Adrenal gland (tissue), 5 donors: ENCODE measurements at regions not wholly inside any gene's neighbourhood (a gene's known extent, or its start where the extent isn't known, plus 50 kb on each side); places are given as distances from the start of the nearest gene placed in this dataset.

Experiments used
- POLR2A ChIP-seq, 2 donors: fragments of 450-650 bp; IDR thresholded peaks; one replicate each; pipeline ENCODE4 v1.6.1; 2017; ENCODE audit warnings: antibody characterized with exemption in 2 of 2, mild to moderate bottlenecking in 2 of 2, moderate library complexity in 1 of 2
- TF ChIP-seq, protein P1 (sequence below), 6 experiments: fragments of 450-650 bp in 4 of 6; fragments of 200-600 bp in 2 of 6; sonication (generic) in 1 of 6; IDR thresholded peaks; 1 replicate in 5 of 6; 2 replicates in 1 of 6; pipeline versions ENCODE4 v1.5.1 to v1.8.0; 2016 to 2021; ENCODE audit warnings: antibody characterized with exemption in 6 of 6, mild to moderate bottlenecking in 2 of 6, moderate library complexity in 1 of 6
- donor health status: DM: no; HTN: no; CAD: no.

DNA sequence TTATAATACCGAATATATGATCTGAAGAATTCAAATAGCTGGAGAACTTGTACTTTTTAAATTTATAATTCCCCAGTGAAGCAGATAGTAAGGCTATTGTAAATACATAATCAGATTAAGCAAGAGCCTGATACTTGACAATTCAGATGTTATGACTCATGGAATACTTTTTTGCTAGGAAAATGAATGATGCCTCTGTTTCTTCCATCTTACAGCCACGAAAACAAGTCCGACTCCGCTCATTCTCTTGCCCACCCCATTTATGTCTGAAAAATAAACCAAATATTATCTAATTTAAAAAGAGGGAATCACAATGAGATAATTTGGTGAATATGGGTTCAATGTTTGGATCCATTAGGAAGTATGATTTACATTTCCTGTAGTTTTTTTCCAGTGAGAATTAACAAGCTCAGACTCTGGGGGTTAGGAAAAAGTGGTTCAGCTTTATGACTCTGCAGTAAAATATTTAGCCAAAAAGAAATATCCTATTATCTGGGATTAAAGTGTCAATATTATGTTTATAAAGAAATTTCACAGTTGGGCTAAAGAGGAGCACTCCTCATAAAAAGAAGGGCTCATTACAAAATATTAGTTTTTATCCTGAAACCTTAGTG, 50.4 kb upstream of the DAB1 start:
- TF ChIP-seq, protein P1, sequence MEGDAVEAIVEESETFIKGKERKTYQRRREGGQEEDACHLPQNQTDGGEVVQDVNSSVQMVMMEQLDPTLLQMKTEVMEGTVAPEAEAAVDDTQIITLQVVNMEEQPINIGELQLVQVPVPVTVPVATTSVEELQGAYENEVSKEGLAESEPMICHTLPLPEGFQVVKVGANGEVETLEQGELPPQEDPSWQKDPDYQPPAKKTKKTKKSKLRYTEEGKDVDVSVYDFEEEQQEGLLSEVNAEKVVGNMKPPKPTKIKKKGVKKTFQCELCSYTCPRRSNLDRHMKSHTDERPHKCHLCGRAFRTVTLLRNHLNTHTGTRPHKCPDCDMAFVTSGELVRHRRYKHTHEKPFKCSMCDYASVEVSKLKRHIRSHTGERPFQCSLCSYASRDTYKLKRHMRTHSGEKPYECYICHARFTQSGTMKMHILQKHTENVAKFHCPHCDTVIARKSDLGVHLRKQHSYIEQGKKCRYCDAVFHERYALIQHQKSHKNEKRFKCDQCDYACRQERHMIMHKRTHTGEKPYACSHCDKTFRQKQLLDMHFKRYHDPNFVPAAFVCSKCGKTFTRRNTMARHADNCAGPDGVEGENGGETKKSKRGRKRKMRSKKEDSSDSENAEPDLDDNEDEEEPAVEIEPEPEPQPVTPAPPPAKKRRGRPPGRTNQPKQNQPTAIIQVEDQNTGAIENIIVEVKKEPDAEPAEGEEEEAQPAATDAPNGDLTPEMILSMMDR (IDR thresholded peaks at IDR 0.05) = no peak
- no peak for TF ChIP-seq POLR2A (IDR thresholded peaks at IDR 0.05)
